ENCODE measurements at regions not wholly inside any gene's neighbourhood (a gene's known extent, or its start where the extent isn't known, plus 50 kb on each side); places are given as distances from the start of the nearest gene placed in this dataset.
"Not testable (repeated sequence)": the region's sequence is repeated elsewhere in the genome, so short reads cannot be mapped to it uniquely, and the experiment has no call there.

DNA sequence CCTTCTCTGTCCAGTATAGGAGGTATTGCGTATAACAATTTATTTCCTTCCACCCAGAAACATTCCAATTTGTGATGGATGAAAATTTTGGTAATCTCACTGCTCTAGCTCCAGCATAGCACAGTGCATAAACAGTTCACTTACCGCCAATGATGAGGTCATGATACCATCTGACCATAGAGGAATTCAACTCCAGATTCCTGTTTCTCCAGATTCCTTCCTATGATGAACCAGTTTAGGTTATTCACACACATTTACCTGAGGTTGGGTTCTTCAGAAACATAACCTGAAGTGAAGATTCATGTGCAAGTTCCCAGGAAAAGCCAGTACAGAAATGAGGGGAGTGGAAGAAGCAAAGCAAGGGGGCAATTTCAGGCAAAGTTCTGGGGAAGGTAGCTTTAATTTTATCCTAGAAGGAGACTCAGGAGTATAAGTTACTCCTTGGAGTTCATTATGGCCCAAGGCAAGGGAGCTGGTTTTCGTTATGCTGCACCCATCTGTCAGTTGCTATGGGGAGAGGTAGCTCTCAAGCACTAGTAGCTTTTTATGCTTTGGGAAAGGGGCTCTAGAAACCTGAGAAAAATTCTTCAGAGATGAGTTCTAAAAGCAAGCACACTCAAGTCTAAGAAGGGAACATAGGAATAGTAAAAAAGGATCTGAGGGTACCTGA is 121.6 kb downstream of the CASP12 start:
- no peak overlapping the region for H3K27ac ChIP-seq
- no peaks in the 10 kb centered on the region for H3K27me3 ChIP-seq
- no peaks in the 10 kb centered on the region for H3K36me3 ChIP-seq
- H3K4me3 ChIP-seq, result no peak overlapping the region
- H3K9me3 ChIP-seq, result no peaks in the 10 kb centered on the region
- no peaks in the 10 kb centered on the region for H3K4me1 ChIP-seq
- TF ChIP-seq, protein P1, sequence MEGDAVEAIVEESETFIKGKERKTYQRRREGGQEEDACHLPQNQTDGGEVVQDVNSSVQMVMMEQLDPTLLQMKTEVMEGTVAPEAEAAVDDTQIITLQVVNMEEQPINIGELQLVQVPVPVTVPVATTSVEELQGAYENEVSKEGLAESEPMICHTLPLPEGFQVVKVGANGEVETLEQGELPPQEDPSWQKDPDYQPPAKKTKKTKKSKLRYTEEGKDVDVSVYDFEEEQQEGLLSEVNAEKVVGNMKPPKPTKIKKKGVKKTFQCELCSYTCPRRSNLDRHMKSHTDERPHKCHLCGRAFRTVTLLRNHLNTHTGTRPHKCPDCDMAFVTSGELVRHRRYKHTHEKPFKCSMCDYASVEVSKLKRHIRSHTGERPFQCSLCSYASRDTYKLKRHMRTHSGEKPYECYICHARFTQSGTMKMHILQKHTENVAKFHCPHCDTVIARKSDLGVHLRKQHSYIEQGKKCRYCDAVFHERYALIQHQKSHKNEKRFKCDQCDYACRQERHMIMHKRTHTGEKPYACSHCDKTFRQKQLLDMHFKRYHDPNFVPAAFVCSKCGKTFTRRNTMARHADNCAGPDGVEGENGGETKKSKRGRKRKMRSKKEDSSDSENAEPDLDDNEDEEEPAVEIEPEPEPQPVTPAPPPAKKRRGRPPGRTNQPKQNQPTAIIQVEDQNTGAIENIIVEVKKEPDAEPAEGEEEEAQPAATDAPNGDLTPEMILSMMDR (IDR thresholded peaks at IDR 0.05), result no peak
- ATAC-seq (no peak), DNase-seq (no peak)
- intact Hi-C loops (cut with DNase I), result no loop called here

DNA sequence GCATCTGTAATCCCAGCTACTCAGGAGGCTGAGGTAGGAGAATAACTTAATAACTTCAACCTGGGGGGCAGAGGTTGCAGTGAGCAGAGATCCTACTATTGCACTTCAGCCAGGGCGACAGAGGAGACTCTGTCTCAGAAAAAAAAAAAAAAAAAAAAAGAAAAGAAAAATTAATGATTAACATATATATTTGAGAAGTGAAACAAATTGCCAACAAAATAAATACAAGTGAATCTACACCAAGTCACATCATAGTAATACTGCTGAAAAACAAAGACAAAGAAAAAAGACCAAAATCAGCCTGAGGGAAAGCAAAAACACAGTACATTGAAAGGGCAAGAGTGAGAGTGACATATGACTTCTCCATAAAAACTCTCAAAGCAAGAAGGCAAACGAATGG is 123.7 kb downstream of the CASP12 start:
- DNase-seq (no peak), ATAC-seq (no peak)
- no peaks in the 10 kb centered on the region for H3K4me1 ChIP-seq
- TF ChIP-seq, protein P1 (IDR thresholded peaks at IDR 0.05), result no peak
- H3K9me3 ChIP-seq, result no peaks in the 10 kb centered on the region
- H3K27ac ChIP-seq, result no peak overlapping the region
- no peaks in the 10 kb centered on the region for H3K27me3 ChIP-seq
- H3K4me3 ChIP-seq, result no peak overlapping the region
- H3K36me3 ChIP-seq, result no peaks in the 10 kb centered on the region
- intact Hi-C loops (cut with DNase I), result no loop called here

DNA sequence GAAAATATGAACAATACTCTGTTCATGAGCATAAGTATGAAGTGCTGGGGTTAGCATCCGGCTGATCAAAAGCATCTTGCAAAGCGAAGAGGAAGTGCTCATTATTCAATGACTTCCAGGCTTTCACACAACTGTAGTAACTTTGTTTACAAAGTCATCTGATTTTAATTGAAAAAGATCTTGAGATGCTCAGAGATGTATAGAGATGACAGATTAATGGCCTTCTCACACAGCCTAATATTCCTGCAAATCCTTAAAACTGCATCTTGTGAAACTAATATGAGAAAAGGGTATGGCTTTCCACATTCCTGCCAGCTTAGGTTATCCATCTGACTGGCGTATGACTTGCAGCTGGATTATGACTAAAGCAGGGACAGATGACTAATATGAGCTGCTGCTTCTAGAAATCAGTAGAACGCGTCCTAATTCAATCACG is 125.4 kb downstream of the CASP12 start:
- intact Hi-C loops (cut with DNase I), result no loop called here
- no peak for DNase-seq

DNA sequence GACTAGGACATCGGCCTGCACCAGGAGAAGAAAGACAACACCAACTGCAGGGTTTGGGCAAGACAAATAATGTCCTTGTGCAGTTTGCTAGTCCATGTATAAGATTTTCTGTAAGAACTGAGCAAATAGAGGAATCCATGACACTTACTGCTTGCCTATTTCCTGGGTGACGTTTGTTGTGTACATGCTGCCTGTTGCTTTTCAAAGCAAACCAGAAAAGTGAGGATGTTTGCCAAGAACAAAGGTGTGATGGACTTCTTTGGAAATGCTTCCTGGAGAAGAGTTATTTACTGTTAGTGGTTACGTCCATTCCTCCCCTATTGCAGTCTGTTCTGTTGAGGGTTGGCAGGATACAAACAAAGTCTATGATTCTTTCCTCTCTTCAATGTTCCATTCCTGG is 126.5 kb downstream of the CASP12 start:
- H3K9me3 ChIP-seq, result no peaks in the 10 kb centered on the region
- H3K27me3 ChIP-seq, result no peaks in the 10 kb centered on the region
- TF ChIP-seq, protein P1 (IDR thresholded peaks at IDR 0.05), result no peak
- no peaks in the 10 kb centered on the region for H3K4me1 ChIP-seq
- H3K36me3 ChIP-seq, result no peaks in the 10 kb centered on the region
- no peak overlapping the region for H3K27ac ChIP-seq
- H3K4me3 ChIP-seq, result no peak overlapping the region
- no peak for ATAC-seq
- intact Hi-C loops (cut with DNase I), result no loop called here
- no peak for DNase-seq

More for the DNA sequence above, 125.4 kb downstream of the CASP12 start:
- no peaks in the 10 kb centered on the region for H3K4me1 ChIP-seq
- no peak overlapping the region for H3K27ac ChIP-seq
- no peaks in the 10 kb centered on the region for H3K9me3 ChIP-seq
- H3K4me3 ChIP-seq, result no peak overlapping the region
- no peaks in the 10 kb centered on the region for H3K27me3 ChIP-seq
- TF ChIP-seq, protein P1 (IDR thresholded peaks at IDR 0.05), result no peak
- peak; percentile 36 for ATAC-seq
- H3K36me3 ChIP-seq, result no peaks in the 10 kb centered on the region

DNA sequence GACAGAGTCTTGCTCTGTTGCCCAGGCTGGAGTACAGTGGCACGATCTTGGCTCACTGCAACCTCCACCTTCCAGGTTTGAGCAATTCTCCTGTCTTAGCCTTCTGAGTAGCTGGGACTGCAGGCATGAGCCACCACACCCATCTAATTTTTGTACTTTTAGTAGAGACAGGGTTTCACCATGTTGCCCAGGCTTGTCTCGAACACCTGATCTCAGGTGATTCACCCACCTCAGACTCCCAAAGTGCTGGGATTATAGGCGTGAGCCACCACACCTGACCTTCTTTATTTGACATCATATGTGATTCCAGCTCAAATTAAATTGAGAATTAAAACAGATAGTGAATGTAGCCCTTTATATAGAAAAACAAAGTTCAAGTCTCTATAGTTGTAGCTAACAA is 127.2 kb downstream of the CASP12 start:
- DNase-seq; H3K4me1 ChIP-seq; H3K9me3 ChIP-seq; H3K27me3 ChIP-seq; ATAC-seq; H3K4me3 ChIP-seq; intact Hi-C loops (cut with DNase I); H3K27ac ChIP-seq; H3K36me3 ChIP-seq: not testable (repeated sequence)

DNA sequence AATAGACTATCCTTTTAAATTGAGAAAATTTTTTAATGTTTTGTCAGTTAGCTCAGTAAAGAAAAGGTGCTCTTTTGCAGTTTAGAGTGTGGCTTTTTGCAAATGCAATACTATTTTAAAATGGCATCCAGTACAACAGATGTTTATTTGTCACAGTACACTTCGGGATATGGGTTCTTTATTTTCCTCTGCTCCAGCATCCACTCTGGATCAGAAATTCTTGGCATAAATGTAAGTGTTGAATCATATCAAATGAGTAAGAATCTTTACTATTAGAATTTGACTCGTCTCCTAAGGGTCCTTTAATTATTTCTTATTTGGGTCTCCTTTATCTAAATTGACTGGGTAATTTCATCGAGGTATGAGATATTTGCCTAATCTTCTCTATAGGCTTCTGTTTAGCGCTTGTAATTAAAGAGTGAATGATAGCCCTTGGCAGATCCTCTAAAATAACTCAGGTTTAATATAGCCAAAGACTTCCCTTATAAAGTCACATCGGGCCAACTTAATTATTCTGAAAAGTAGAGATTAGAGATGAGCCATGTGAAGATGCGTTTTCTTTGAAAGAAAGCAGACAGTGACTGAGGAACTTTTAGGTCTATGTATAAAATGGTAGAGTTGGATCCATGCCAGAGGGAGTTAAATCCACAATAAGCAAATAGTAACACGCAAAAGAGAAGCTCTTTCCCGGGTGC is 132.7 kb downstream of the CASP12 start:
- TF ChIP-seq, protein P1 (IDR thresholded peaks at IDR 0.05), result no peak
- Histone ChIP-seq H3K27ac (no peak overlapping the region), H3K27me3 (no peaks in the 10 kb centered on the region), H3K4me3 (no peak overlapping the region), H3K36me3 (no peaks in the 10 kb centered on the region), H3K9me3 (no peaks in the 10 kb centered on the region), H3K4me1 (no peaks in the 10 kb centered on the region)
- intact Hi-C loops (cut with DNase I), result no loop called here
- DNase-seq, result no peak
- no peak for ATAC-seq
